Midbrain (tissue), 1 donor: ENCODE measurements at regions not wholly inside any gene's neighbourhood (a gene's known extent, or its start where the extent isn't known, plus 50 kb on each side); places are given as distances from the start of the nearest gene placed in this dataset.
"Not testable (repeated sequence)": the region's sequence is repeated elsewhere in the genome, so short reads cannot be mapped to it uniquely, and the experiment has no call there.

Experiments used
- DNase-seq: peaks from one replicate; lab custom pipeline; 2025; lab: John Stamatoyannopoulos, UW

GRCh38 chr6:27826612-27826985, 85.6 kb downstream of the OR2B2 start:
- DNase-seq = not testable (repeated sequence)

- not testable (repeated sequence) for DNase-seq
Measured at GRCh38 chr6:27825848-27826611, 86.2 kb downstream of the OR2B2 start.

GRCh38 chr6:27825025-27825793, 87.0 kb downstream of the OR2B2 start:
- no peak for DNase-seq

- DNase-seq = not testable (repeated sequence)
Measured at GRCh38 chr6:27824211-27825024, 87.8 kb downstream of the OR2B2 start.

- peak; percentile 48 for DNase-seq
Measured at GRCh38 chr6:27823714-27824210, 88.4 kb downstream of the OR2B2 start.

GRCh38 chr6:27816906-27817305, 95.3 kb downstream of the OR2B2 start:
- DNase-seq = no peak

GRCh38 chr6:27814665-27815424, 97.4 kb downstream of the OR2B2 start:
- peak; percentile 27 for DNase-seq

- DNase-seq = not testable (repeated sequence)
Measured at GRCh38 chr6:27814415-27814664, 97.9 kb downstream of the OR2B2 start.

- no peak for DNase-seq
Measured at GRCh38 chr6:27812805-27813492, 99.2 kb downstream of the OR2B2 start.

- no peak for DNase-seq
Measured at GRCh38 chr6:27812078-27812804, 100.0 kb downstream of the OR2B2 start.

GRCh38 chr6:27811451-27811772, 100.8 kb downstream of the OR2B2 start:
- DNase-seq = no peak

- DNase-seq = no peak
Measured at GRCh38 chr6:27810768-27811450, 101.3 kb downstream of the OR2B2 start.

GRCh38 chr6:27809939-27810767, 102.0 kb downstream of the OR2B2 start:
- peak; percentile 70 for DNase-seq

GRCh38 chr6:27809067-27809938, 102.9 kb downstream of the OR2B2 start:
- no peak for DNase-seq

- not testable (repeated sequence) for DNase-seq
Measured at GRCh38 chr6:27808242-27809066, 103.7 kb downstream of the OR2B2 start.

GRCh38 chr6:27807441-27808241, 104.6 kb downstream of the OR2B2 start:
- DNase-seq = peak; percentile 71
